Right hindlimb (tissue), 1 donor: ENCODE measurements at regions not wholly inside any gene's neighbourhood (a gene's known extent, or its start where the extent isn't known, plus 50 kb on each side); places are given as distances from the start of the nearest gene placed in this dataset.
A peak's percentile ranks its signal among the peaks of the same experiment; 100 is the strongest.
"Not testable (repeated sequence)": the region's sequence is repeated elsewhere in the genome, so short reads cannot be mapped to it uniquely, and the experiment has no call there.

Experiments used
- DNase-seq: peaks from one replicate; pipeline ENCODE4 v3.0.0-alpha.2; 2018

DNA sequence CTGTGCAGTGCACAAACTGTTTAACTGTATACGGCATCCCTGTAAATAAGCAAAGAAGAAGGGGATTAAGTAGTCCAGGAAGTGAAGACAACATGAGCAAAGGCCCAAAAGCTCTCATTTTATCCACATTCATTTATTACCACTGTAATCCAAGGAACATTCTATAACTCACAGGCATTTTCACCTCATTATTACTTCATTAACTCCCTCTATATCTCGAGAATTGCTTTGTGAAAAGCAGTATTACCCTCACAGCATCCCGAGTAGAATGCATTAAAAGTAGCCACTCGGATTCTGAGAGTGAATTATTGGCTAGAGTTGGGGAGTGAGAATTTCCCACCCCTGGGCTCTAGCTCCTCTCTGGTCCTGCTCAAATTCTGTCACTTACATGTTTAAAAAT lies 51.0 kb upstream of the CHCHD3 start:
- DNase-seq, result no peak

DNA sequence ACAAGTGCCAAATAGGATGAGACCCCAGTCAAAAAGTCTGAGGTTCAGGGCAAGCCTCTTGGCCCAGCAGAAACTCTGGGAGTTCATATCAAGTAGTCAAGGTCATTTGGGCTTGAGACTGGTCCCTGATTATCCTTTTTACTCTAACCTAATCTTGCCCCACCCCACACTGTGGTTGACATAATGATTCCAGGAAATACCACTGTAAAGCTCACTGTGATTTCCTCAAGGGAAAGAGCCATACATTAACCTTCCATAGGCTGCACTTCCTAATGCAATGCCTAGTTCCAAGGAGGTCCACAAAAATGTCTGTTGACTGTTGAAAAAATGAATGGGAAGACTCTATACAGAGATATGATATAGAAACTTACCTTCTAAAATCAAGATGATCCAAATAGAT lies 52.9 kb upstream of the CHCHD3 start:
- DNase-seq, result no peak

DNA sequence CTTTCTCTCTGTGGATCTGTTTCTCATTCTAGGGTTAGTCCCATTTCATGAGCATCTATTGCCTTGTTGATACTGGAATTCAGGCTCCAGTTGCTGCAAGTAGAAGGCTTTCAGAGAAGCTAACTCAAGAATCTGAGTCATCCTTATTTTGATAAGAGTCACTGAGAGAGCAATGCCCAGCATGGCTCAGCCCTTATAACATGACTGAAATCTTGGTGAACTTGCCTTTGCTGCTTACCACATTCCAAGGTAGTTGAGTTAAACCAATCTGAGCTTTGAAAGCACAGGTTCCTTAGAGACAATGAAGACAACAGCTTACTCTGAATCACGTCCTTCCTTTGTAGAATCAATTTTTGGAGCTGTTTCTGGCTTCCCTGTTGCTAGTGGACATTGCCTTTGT lies 53.6 kb upstream of the CHCHD3 start:
- no peak for DNase-seq

DNA sequence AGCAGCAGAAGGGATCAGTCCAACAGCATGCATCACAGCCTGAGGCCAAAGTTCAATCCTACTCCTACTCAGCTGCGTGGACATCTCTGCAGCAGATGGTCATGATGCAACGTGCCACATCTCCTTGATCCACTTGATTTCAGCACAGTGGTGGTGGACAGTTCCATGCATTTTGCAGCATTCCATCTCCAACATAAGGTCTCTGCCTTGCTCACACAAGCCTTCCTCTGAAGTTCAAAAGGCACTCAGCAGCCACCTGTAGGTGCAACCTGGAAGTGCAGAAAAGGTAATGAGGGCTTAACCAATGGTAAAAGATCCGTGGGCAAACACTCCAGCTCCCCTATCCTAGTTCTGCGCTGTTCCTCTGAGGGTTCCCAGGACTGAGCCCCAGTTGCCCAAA lies 57.5 kb upstream of the CHCHD3 start:
- peak; percentile 39 for DNase-seq

DNA sequence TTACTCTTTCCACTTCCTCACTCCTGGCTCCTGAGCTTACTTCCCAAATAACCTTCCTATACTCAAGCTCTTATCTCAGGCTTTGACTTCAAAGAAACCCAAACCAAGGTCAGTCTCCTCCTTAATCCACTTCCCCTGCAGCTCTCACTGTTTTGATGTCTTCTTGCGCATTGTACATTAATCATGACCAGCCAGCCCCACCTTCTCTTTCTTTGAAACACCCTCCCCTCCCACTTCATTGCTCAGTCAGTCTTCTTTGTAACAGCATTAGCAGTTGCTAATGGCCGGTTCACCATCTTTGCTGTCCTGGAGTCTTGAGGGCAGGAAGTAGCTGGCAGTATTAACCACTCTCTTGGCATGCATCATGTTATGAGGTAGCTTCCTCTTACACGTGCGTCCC lies 57.9 kb upstream of the CHCHD3 start:
- no peak for DNase-seq

DNA sequence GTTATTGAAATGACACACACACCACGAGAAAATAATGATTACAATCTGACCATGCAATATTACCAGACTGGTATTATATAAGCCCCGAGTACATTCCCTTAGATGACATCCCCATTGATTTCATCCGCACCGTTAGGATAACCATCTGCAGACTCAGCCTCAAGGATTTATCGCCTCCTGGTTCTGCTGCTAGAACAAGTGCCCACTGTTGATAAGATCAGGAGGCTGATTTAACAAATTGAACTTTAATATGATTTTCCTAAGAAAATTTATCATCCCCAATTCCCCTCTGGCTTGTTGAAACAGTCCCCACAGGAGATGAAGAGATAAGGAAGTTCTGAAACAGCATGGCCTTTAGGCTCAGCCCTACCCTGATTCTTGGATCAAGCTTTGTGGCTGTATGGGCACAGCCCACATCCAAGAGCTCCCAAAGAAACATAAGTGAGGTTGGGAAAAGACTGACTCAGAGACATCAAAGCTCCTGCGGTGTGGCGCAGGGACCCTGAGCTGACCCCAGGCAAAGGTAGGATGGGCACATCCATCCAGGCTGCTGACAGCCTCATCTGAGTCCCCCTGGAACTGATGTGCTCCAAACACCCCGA lies 59.2 kb upstream of the CHCHD3 start:
- no peak for DNase-seq

DNA sequence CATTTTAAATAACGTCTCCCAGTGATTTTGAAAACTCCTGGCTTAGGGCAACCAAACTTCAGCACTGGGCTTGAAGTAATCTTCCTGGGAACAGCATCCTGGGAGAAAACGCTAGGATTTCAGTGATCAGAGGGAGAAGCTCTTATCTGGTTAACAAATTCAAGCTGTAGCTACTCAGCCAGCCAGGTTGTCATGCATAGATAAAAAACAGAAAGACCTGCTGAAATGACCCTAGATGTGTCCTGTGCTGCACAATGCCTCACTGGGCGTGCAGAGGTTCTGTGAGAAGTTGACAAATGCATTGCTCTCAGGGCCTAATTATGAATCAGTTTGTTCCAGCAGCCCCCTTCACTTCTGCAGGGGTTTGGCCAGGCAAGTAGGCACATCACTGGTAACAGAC lies 68.9 kb upstream of the CHCHD3 start:
- DNase-seq, result no peak

DNA sequence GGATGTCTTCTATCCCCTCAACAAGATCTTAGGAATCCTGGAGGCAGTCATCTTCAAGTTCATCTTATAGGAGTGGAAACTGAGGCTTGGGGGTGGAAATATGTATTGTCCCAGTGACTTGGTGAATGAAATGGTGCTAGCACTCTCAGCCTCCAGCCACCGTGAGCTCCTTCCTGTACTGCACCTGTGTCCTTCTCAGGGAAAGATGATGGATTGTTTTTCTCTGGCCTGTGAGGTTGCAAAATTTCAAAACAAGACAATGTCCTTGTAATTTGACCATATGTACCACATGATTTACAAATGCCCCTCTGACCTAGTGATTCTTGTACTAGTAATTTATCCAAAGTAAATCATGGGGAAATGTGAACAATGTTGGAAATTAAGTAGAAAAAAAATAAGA lies 71.0 kb upstream of the CHCHD3 start:
- DNase-seq, result no peak

DNA sequence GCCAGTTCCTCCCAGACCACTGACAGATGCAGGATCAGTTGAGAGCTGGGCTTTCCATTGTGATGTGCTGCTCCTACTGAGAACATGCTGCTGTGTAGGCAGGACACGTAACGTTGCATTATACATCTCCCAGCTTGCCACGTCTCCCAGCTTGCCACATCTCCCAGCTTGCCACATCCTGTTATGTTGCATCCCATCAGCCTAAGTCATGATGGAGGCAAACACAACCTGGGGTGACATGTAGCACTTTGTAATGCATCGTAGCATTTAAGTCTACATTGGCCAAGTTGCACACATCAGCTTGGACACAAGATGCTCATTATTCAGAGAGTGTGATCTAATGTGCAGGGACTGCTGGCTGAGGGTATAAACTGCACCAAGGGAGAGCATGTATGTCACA lies 73.3 kb upstream of the CHCHD3 start:
- DNase-seq, result no peak

DNA sequence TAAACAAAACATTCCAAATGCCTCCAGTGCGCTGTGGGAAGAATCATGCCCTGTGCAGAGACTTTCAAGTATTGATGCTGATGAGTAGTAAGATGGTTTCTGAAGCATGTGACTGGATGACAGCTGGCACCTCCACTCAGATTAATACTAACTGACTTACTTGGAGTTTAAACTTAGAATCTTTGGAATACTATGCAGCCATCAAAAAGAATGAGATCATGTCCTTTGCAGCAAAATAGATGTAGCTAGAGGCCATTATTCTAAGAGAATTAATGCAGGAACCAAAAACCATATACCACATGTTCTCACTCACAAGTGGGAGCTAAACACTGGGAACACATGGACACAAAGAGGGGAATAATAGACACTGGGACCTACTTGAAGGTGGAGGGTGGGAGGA lies 73.8 kb upstream of the CHCHD3 start:
- no peak for DNase-seq

DNA sequence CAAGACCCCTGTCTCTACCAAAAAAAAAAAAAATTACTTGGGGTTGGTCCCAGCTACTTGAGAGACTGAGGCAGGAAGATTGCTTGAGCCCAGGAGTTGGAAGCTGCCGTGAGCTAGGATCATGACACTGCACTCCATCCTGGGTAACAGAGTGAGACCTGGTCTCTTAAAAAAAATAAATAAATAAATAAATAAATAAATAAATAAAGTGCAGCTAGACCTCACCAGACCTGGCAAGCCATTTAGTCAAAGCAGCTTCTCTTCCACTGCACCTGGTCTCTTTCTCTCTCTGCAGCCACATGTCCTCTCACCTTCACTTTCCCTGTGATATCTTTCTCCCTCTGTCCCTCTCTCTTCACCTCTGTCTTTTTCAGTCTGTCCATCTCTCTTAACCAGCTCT lies 75.2 kb upstream of the CHCHD3 start:
- no peak for DNase-seq

DNA sequence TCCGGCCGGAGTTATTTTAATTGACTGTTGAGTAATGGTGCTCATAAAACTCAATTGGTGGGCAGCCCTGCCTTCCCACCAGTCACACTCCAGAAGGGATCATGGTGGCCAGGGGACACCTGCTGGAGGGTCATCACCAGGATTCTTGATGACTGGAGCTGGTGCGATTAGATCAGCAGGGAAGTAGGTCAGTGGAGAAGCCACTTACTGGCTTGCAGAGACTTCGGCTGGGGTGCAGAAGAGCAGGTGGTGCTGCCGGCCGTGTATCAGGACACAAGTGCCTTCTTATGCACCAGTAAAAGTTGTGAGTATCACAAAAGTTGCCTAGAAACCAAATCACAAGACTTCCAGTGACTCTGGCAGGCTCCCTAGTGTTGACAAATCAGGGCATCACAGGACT lies 82.6 kb upstream of the CHCHD3 start:
- DNase-seq, result no peak

DNA sequence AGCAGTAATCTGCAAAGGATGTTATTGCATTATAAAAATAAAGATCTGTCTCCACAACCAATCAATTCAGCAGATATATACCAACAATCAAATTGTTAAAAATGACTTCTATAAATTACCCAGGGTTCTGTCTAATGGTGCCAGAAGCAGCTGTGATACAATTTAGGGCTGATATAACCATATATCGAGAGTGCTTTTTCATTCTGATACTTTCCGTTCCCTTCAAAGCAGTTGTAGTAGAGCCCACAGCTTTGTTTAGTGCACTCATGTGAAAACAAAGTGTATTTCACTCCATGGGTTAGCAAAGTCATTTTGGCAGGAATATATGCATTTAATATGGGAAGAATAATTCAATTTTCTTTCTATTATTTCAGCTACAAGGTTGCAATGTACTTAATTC lies 83.1 kb upstream of the CHCHD3 start:
- no peak for DNase-seq

DNA sequence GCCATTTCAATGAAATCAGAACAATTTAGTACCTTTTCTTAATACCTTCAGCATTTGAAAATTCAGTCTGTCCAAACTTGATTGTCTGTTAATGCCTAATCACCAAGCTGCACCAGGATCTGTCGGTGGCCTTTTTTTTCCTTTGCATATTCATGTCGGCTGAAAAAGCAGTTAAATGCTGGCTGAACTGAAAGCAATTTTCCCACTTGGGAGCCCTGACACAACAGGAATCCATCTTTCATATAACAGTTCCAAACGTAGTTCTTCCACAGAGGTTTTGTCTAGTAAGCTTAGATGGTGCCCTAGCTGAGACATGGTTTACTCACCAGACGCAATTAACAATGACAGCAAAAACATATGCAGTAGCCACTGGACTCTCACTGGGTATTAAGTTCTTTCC lies 83.6 kb upstream of the CHCHD3 start:
- DNase-seq, result no peak

DNA sequence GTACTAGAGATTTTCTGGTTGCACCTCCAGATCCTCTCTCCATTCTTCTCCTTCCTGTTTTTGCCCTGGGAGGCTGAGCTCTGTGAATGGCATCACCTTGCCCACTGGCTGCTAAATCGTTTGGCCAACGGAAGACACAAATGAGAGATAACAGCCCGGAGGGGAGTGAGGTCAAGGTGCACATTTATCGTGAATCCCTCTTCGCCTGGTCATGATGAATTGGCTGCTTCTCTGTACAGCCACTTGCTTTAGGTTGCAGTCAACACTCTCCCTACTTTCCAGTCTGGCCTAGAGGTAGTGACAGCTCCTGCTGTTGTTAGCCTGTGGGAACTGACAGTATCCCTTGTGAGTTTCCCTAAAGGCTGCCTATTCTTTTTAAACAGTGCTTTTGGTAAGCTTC lies 85.4 kb upstream of the CHCHD3 start:
- DNase-seq, result no peak

DNA sequence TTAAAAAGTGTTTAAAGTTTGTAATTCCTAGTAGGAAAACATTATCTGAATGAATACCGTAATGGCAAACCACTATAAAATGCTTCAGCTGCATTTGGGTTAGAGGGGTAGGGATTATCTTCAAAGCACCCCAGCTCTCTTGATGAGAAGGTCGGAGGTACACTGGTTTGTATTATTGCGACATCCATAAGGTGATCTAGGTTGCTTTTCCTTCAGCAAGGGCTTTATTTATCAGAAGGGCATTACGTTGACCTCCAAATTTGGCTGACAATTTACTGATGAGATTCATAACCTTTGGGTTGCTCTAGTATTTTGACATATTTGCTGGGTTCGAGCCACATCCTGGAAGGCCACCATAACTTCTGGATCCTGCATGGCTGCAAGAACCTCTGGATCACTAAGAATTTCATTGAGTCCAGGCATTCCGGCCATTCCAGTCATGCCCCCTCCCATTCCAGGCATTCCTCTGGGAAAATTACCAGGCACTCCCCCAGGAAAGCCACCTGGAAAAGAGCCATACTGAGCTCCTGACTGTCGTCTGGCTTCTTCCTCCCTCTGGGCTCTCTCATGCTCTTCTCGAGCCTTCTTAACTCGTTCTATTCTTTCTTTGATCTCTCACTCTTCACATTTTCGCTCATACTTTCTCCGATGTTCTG lies 83.6 kb upstream of the EXOC4 start:
- not testable (repeated sequence) for DNase-seq

DNA sequence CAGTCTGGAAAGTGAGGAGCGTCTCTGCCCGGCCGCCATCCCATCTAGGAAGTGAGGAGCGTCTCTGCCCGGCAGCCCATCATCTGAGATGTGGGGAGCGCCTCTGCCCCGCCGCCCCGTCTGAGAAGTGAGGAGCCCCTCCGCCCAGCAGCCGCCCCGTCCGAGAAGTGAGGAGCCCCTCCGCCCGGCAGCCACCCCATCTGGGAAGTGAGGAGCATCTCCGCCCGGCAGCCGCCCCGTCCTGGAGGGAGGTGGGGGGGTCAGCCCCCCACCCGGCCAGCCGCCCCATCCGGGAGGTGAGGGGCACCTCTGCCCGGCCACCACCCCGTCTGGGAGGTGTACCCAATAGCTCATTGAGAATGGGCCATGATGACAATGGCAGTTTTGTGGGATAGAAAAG lies 75.4 kb upstream of the EXOC4 start:
- not testable (repeated sequence) for DNase-seq

DNA sequence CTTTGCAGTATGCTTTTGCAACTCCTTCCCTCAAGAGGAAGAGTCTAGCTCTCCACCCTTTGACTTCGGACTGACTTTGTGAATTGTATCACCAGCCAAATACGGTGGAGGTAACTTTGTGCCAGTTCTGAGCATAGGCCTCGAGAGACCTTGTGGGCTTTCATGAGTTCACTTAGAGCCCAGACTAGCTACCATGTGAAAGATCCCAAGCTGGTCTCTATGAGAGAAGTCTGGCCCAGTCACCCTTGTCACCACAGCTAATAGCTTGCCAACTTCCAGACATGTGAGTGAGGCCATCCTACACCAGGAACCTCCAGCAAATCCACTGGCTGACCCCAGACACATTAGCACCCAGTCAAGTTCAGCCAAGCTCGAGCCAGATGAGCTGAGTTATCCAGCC lies 72.2 kb upstream of the EXOC4 start:
- DNase-seq, result no peak

DNA sequence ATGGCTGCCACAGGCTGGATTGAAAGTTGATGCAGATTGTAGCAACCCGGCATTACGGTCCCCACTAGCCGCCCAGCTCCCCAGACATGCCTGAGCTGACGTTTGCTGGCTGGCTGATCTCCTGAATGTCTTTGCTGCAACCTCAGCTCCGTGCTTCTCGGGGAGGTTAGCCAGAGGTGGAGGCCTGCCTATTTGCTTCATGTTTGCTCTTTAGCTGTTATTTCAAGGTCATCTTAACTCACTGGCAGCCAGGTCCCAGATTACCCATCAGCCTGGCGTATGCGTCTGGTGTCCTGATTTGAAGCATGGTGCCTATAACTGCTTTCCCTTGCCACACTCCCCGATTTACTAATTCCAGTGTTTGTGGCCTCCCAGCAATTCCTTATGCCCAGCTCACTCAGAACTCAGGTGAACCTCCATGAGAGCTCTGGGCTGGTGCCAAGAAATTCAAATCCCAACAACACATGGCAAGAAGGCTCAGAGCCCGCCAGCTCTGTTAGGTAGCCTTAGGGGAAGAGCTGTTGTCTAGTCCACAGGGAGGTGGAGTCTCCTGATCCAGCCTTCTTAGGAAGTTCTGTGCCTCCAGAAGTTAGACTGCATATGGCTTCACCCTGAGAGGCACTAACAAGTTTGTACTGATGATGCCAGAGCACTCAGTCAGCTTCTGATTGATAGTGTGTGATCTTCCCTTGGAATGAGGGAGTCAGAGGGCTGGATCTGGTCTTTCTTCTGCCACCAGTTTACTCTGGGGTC lies 69.7 kb upstream of the EXOC4 start:
- no peak for DNase-seq

DNA sequence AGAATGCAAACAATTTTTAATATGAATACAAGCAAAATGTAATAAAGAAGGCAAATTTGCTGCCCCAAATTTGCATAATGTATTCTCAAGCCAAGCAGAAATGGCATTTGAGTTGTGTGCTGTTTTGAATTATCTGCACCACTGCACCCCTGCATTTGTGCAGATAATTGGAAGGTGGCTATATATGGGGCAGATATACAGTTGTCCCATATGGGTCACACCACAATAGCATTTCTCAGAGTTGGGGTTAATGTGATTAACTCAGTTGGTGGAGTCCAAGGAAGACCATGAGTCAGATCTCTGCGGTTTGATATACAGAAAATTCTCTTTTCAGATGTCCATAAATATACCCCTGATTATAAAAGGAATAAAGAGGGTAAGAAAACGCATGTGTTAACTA lies 68.9 kb upstream of the EXOC4 start:
- DNase-seq, result no peak

DNA sequence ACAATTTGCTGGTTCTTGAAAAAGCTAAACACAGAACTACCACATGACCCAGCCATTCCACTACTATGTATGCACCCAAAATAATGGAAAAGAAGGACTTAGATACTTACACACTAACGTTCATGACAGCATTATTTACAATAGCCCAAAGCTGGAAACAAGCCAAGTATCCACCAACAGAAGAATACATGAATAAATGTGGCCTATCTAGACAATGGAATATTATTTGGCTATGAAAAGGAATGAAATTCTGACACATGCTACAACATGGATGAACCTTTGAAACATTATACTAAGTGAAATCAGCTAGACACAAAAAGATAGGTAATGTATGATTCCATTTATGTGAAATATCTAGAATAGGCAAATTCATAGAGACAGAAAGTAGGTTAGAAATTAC lies 67.4 kb upstream of the EXOC4 start:
- no peak for DNase-seq

DNA sequence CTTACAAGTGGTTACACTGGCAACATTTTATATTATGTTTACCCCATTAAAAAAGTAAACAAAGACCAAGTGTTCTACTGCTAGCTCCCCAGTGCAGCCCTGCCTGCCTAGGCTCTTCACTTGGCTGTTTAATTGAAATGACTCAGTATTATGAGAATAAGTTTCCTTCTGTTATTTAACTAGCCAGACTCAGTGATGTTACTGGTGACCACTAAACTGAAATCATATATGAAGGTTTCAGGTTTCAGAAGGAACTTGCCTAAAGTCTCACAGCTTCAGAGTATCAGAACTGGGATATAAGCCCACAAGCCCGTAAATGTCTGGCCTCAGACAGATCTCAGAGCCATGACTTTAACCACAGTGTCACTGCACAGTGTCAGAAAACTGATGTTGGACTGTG lies 66.8 kb upstream of the EXOC4 start:
- DNase-seq, result no peak

DNA sequence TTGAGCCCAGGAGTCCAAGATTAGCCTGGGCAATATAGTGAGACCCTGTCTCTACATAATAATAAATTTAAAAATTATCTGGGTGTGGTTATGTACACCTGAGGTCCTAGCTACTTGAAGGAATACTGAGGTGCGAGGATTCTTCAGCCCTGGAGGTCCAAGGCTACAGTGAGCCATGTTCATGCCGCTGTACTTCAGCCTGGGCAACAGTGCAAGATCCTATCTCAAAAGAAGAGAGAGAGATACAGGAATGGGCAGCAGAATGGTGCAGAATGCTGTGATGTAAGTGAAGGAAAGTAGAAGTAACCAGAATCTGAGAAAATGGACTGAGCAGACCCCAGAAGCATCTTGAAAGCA lies 62.7 kb upstream of the EXOC4 start:
- no peak for DNase-seq

DNA sequence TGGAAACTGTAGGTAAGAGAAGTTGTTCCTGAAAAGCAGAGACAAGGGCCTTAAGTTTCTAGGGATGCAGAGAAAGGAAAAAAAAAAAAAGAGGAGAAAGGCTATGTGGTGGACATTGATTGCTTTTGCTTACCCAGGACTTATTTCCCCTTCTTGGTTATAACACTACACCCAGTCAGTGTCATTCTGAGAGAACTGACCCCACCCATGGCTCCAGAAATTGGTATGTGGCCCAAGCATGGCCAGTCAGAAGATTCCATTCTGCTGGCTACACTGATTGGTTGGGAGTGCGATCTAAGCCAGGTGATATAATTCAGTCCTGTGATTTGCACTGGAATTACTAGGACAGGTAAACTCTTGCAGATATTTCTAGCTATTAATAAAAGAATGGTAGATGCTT lies 62.2 kb upstream of the EXOC4 start:
- DNase-seq, result no peak

DNA sequence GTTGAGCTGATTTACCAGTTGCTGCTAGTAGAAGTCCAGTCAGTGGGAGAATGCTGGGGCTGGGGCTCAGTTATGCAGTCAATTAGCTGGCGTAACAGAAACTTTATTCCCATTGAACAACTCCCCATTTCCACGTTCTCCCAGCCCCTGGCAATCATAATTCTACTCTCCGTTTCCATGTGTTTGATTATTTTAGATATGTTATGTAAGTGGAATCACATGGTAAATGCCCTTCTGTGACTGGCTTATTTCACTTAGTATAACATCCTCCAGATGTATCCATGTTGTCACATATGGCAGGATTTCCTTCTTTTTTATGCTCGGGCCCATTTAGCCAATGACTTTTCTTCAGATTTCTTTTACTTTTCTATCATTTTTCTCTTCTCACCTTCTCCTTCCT lies 61.1 kb upstream of the EXOC4 start:
- DNase-seq, result no peak
